ENCODE measurements at regions not wholly inside any gene's neighbourhood (a gene's known extent, or its start where the extent isn't known, plus 50 kb on each side); places are given as distances from the start of the nearest gene placed in this dataset.

- TF ChIP-seq ZNF114 (CRISPR knock-in tag; IDR thresholded peaks at IDR 0.05), result no peak
- TF ChIP-seq ETS1 (IDR thresholded peaks at IDR 0.05), result no peak
- no peak for TF ChIP-seq ZNF462 (CRISPR knock-in tag; IDR thresholded peaks at IDR 0.05)
- TF ChIP-seq POLR2AphosphoS5 (IDR thresholded peaks at IDR 0.05; ENCODE audit: low read depth), result no peak
- no peak for TF ChIP-seq EZH2phosphoT487 (IDR thresholded peaks at IDR 0.05; ENCODE audit: unreplicated experiment)
- TF ChIP-seq STAT1 (IDR thresholded peaks at IDR 0.05; ENCODE audit: unreplicated experiment), result no peak
- no peak for TF ChIP-seq JUNB (IDR thresholded peaks at IDR 0.05; ENCODE audit: unreplicated experiment)
- no peak for TF ChIP-seq CTCF (conservative IDR thresholded peaks at IDR 0.05; ENCODE audit: low read depth in 2 of 2)
- no peaks in the 10 kb centered on the region for H4K20me1 ChIP-seq (replicated peaks; ENCODE audit: insufficient read depth)
- Mint-ChIP-seq H3K4me3 (no peak overlapping the region), H3K27me3 (ENCODE audit: insufficient read depth, low read depth, poor library complexity) (no peaks in the 10 kb centered on the region), H3K36me3 (ENCODE audit: low read depth) (no peaks in the 10 kb centered on the region; the same call in 2 of the 3 replicates), H3K9me3 (peaks cover 7% of the 10 kb centered on the region; the same call in 2 of the 3 replicates), H3K4me1 (peaks cover 4% of the 10 kb centered on the region; the same call in 2 of the 3 replicates), H3K27ac (no peak overlapping the region)
- H3K9me2 ChIP-seq (ENCODE audit: insufficient read depth), result no peaks in the 10 kb centered on the region
- DNase-seq (ENCODE audit: low spot score), result peak; percentile 45
- ATAC-seq, result peak; percentile 81; the same call in 2 of the 3 replicates
- no peaks in the 10 kb centered on the region for H3K4me1 ChIP-seq (ENCODE audit: insufficient read depth)
- no peaks in the 10 kb centered on the region for H3K79me2 ChIP-seq (replicated peaks; ENCODE audit: insufficient read depth)
- H3K27me3 ChIP-seq (ENCODE audit: insufficient read depth), result no peaks in the 10 kb centered on the region
- H3K36me3 ChIP-seq (ENCODE audit: insufficient read depth), result no peaks in the 10 kb centered on the region
- H3K4me3 ChIP-seq, result no peak overlapping the region
- H2AFZ ChIP-seq, result peak overlapping the region; percentile 23; the same call in 1 of the 2 replicates
- H3K27ac ChIP-seq (ENCODE audit: low read depth), result no peak overlapping the region
- no peaks in the 10 kb centered on the region for H3F3A ChIP-seq (replicated peaks; ENCODE audit: low read depth)
- H3K4me2 ChIP-seq, result no peak overlapping the region
Measured at GRCh38 chr10:109089779-109090178, 833.5 kb downstream of the XPNPEP1 start.

Data from GM23338 (cell line).